Liver (tissue), 7 donors: ENCODE measurements at regions not wholly inside any gene's neighbourhood (a gene's known extent, or its start where the extent isn't known, plus 50 kb on each side); places are given as distances from the start of the nearest gene placed in this dataset.

Experiments
- DNase-seq: peaks from one replicate; pipeline ENCODE4 v3.0.0-alpha.2; 2017; ENCODE audit warnings: low spot score
- H3K27ac ChIP-seq, 2 donors: one replicate each; pipeline ENCODE4 v1.7.0; 2013; ENCODE audit warnings: inconsistent platforms in 2 of 2, low read length in 2 of 2, control low read depth in 1 of 2, low read depth in 1 of 2, mild to moderate bottlenecking in 1 of 2
- H3K27me3 ChIP-seq, 4 donors: one replicate each; pipeline versions ENCODE4 v1.6.1 to v1.7.0; 2013; ENCODE audit warnings: low read length in 3 of 4, inconsistent platforms in 1 of 4, mild to moderate bottlenecking in 1 of 4, moderate library complexity in 1 of 4; ENCODE audit not compliant: control insufficient read depth in 4 of 4, insufficient read depth in 4 of 4
- H3K36me3 ChIP-seq, 4 donors: one replicate each; pipeline versions ENCODE4 v1.6.1 to v1.7.0; 2013; ENCODE audit warnings: low read length in 3 of 4, mild to moderate bottlenecking in 3 of 4, low read depth in 1 of 4, moderate library complexity in 1 of 4; ENCODE audit not compliant: control insufficient read depth in 4 of 4, insufficient read depth in 3 of 4
- H3K4me1 ChIP-seq, 4 donors: one replicate each; pipeline versions ENCODE4 v1.6.1 to v1.7.0; 2013; ENCODE audit warnings: low read length in 3 of 4, mild to moderate bottlenecking in 3 of 4, moderate library complexity in 1 of 4; ENCODE audit not compliant: control insufficient read depth in 4 of 4, insufficient read depth in 4 of 4
- H3K4me3 ChIP-seq, 3 donors: one replicate each; pipeline versions ENCODE4 v1.6.1 to v1.7.0; 2013; ENCODE audit warnings: low read length in 3 of 3, control low read depth in 1 of 3, low read depth in 1 of 3, mild to moderate bottlenecking in 1 of 3
- H3K9ac ChIP-seq, 2 donors: one replicate each; pipeline ENCODE4 v1.7.0; 2013; ENCODE audit warnings: low read length in 2 of 2, mild to moderate bottlenecking in 2 of 2, moderate library complexity in 2 of 2, control low read depth in 1 of 2, low read depth in 1 of 2
- H3K9me3 ChIP-seq, 4 donors: one replicate each; pipeline versions ENCODE4 v1.6.1 to v1.7.0; 2013; ENCODE audit warnings: low read length in 3 of 4; ENCODE audit not compliant: control insufficient read depth in 4 of 4
- EGR1 ChIP-seq, 2 donors: IDR thresholded peaks; 2 replicates each; pipeline ENCODE4 v1.6.1; 2016 to 2018; ENCODE audit warnings: antibody characterized with exemption in 2 of 2, low read depth in 2 of 2
- FOXA1 ChIP-seq: IDR thresholded peaks from 2 replicates; pipeline ENCODE4 v1.6.1; 2016; ENCODE audit warnings: antibody characterized with exemption
- FOXA2 ChIP-seq: IDR thresholded peaks from 2 replicates; pipeline ENCODE4 v1.6.1; 2016; ENCODE audit warnings: antibody characterized with exemption
- GABPA ChIP-seq, 2 donors: IDR thresholded peaks in 1 of 2; conservative IDR thresholded peaks in 1 of 2; 2 replicates each; pipeline ENCODE4 v1.6.1; 2016; ENCODE audit warnings: antibody characterized with exemption in 2 of 2, mild to moderate bottlenecking in 1 of 2, moderate library complexity in 1 of 2
- HNF4A ChIP-seq, 2 donors: conservative IDR thresholded peaks; 2 replicates each; pipeline ENCODE4 v1.6.1; 2016; ENCODE audit warnings: antibody characterized with exemption in 2 of 2, mild to moderate bottlenecking in 2 of 2
- HNF4G ChIP-seq: IDR thresholded peaks from 2 replicates; pipeline ENCODE4 v1.6.1; 2016; ENCODE audit warnings: antibody characterized with exemption
- JUND ChIP-seq, 2 donors: IDR thresholded peaks; 2 replicates each; pipeline ENCODE4 v1.6.1; 2016; ENCODE audit warnings: antibody characterized with exemption in 2 of 2
- NR2F2 ChIP-seq: IDR thresholded peaks from 2 replicates; pipeline ENCODE4 v1.6.1; 2016; ENCODE audit warnings: antibody characterized with exemption
- RAD21 ChIP-seq, 2 donors: IDR thresholded peaks; 2 replicates each; pipeline ENCODE4 v1.6.1; 2016; ENCODE audit warnings: antibody characterized with exemption in 2 of 2, mild to moderate bottlenecking in 2 of 2
- RXRA ChIP-seq, 2 donors: IDR thresholded peaks; 2 replicates each; pipeline ENCODE4 v1.6.1; 2017 to 2018; ENCODE audit warnings: antibody characterized with exemption in 2 of 2, mild to moderate bottlenecking in 1 of 2
- SP1 ChIP-seq: IDR thresholded peaks from 2 replicates; pipeline ENCODE4 v1.6.1; 2018; ENCODE audit warnings: antibody characterized with exemption, mild to moderate bottlenecking
- TAF1 ChIP-seq: conservative IDR thresholded peaks from 2 replicates; pipeline ENCODE4 v1.6.1; 2016; ENCODE audit warnings: antibody characterized with exemption, mild to moderate bottlenecking
- YY1 ChIP-seq: IDR thresholded peaks from 2 replicates; pipeline ENCODE4 v1.6.1; 2016; ENCODE audit warnings: antibody characterized with exemption, mild to moderate bottlenecking
- WGBS: extraction: QIAGEN DNeasy Blood & Tissue Kit; methylation state at CpG from one replicate; pipeline ENCODE4 v1.1.7; 2013; 5-methylcytosine and 5-hydroxymethylcytosine counted together
- TF ChIP-seq, protein P1 (sequence below): IDR thresholded peaks from 2 replicates; pipeline ENCODE4 v1.6.1; 2016; ENCODE audit warnings: antibody characterized with exemption
- TF ChIP-seq, protein P2 (sequence below): IDR thresholded peaks from 2 replicates; pipeline ENCODE4 v1.6.1; 2016; ENCODE audit warnings: antibody characterized with exemption
- TF ChIP-seq, protein P3 (sequence below): IDR thresholded peaks from 2 replicates; pipeline ENCODE4 v1.6.1; 2016; ENCODE audit warnings: antibody characterized with exemption, mild to moderate bottlenecking
- TF ChIP-seq, protein P4 (sequence below): IDR thresholded peaks from 2 replicates; pipeline ENCODE4 v1.6.1; 2016; ENCODE audit warnings: antibody characterized with exemption
- donor health status: healthy.
- donor health status: healthy.
- donor health status: healthy.
- donor health status: healthy.

DNA sequence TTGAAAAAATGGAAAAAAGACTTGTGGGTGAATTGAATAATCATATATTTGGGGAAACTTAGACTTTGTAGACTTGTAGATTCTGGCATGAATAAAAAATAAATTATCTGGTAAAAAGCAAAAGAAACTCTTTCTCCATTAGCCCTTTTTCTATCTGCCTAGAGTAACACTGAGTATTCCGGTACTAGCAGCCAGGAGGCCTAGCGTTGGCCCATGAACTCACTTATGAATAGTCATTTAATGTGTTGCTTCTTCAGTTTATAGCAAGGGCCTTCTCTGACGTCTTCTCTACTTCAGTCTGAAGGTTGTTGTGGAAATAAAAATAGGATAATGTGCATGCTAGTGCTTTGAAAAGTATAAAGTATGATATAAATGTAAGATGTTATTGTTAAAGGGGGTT is 851.2 kb upstream of the NR2F2 start:
- no peak overlapping the region for H3K4me3 ChIP-seq
- peaks cover 0 to 3% (median 0%) of the 10 kb centered on the region in 4 donors for H3K9me3 ChIP-seq
- no peak overlapping the region for H3K27ac ChIP-seq
- no peaks in the 10 kb centered on the region for H3K4me1 ChIP-seq
- peaks cover 0 to 3% (median 0%) of the 10 kb centered on the region in 4 donors for H3K27me3 ChIP-seq
- no peak overlapping the region for H3K9ac ChIP-seq
- DNase-seq, result no peak
- H3K36me3 ChIP-seq, result no peaks in the 10 kb centered on the region
- TF ChIP-seq, protein P1, sequence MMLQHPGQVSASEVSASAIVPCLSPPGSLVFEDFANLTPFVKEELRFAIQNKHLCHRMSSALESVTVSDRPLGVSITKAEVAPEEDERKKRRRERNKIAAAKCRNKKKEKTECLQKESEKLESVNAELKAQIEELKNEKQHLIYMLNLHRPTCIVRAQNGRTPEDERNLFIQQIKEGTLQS, result no peak
- TF ChIP-seq JUND (IDR thresholded peaks at IDR 0.05), result no peak
- no peak for TF ChIP-seq HNF4G
- TF ChIP-seq EGR1 (IDR thresholded peaks at IDR 0.05; ENCODE audit: low read depth in 2 of 2), result no peak
- TF ChIP-seq, protein P2, sequence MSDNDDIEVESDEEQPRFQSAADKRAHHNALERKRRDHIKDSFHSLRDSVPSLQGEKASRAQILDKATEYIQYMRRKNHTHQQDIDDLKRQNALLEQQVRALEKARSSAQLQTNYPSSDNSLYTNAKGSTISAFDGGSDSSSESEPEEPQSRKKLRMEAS, result no peak
- no peak for TF ChIP-seq FOXA1
- WGBS, result 79% methylated on average over 3 of the region's 3 CpGs

DNA sequence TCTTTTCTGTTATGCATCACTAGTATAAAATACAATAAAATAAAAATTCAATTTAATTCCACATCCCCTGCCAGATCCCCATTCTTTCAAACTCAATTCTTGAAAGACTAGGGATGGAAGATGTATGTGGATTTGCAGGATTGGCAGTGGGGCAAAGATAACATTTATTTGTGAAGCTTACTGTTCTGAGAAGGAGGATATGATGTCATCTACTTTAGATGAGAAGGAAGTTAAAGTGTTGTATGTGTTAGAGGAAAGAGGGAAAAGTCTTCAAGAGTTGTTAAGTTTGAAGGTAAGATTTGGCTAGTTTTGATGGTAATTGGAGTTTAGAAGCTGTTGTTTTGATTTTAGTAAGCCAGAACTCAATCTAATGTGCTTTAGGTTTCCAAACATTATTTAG is 845.1 kb upstream of the NR2F2 start:
- H3K4me1 ChIP-seq, result no peaks in the 10 kb centered on the region
- no peak for DNase-seq
- no peaks in the 10 kb centered on the region for H3K27me3 ChIP-seq
- no peak overlapping the region for H3K9ac ChIP-seq
- H3K27ac ChIP-seq, result no peak overlapping the region
- no peak overlapping the region for H3K4me3 ChIP-seq
- no peaks in the 10 kb centered on the region for H3K36me3 ChIP-seq
- H3K9me3 ChIP-seq, result peaks cover 0 to 6% (median 3%) of the 10 kb centered on the region in 4 donors
- TF ChIP-seq GABPA (IDR thresholded peaks at IDR 0.05 in 1 of 2, conservative IDR thresholded peaks at IDR 0.05 in 1 of 2), result no peak
- no peak for TF ChIP-seq RAD21 (IDR thresholded peaks at IDR 0.05)
- no peak for TF ChIP-seq HNF4G
- TF ChIP-seq FOXA2, result no peak
- TF ChIP-seq, protein P3, sequence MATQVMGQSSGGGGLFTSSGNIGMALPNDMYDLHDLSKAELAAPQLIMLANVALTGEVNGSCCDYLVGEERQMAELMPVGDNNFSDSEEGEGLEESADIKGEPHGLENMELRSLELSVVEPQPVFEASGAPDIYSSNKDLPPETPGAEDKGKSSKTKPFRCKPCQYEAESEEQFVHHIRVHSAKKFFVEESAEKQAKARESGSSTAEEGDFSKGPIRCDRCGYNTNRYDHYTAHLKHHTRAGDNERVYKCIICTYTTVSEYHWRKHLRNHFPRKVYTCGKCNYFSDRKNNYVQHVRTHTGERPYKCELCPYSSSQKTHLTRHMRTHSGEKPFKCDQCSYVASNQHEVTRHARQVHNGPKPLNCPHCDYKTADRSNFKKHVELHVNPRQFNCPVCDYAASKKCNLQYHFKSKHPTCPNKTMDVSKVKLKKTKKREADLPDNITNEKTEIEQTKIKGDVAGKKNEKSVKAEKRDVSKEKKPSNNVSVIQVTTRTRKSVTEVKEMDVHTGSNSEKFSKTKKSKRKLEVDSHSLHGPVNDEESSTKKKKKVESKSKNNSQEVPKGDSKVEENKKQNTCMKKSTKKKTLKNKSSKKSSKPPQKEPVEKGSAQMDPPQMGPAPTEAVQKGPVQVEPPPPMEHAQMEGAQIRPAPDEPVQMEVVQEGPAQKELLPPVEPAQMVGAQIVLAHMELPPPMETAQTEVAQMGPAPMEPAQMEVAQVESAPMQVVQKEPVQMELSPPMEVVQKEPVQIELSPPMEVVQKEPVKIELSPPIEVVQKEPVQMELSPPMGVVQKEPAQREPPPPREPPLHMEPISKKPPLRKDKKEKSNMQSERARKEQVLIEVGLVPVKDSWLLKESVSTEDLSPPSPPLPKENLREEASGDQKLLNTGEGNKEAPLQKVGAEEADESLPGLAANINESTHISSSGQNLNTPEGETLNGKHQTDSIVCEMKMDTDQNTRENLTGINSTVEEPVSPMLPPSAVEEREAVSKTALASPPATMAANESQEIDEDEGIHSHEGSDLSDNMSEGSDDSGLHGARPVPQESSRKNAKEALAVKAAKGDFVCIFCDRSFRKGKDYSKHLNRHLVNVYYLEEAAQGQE, result no peak
- TF ChIP-seq JUND (IDR thresholded peaks at IDR 0.05), result no peak
- TF ChIP-seq RXRA (IDR thresholded peaks at IDR 0.05), result no peak
- no peak for TF ChIP-seq HNF4A (conservative IDR thresholded peaks at IDR 0.05)
- TF ChIP-seq, protein P2, result no peak
- no peak for TF ChIP-seq EGR1 (IDR thresholded peaks at IDR 0.05; ENCODE audit: low read depth in 2 of 2)
- no peak for TF ChIP-seq TAF1
- TF ChIP-seq, protein P1, result no peak
- TF ChIP-seq FOXA1, result no peak
- TF ChIP-seq NR2F2, result no peak
- no peak for TF ChIP-seq YY1

DNA sequence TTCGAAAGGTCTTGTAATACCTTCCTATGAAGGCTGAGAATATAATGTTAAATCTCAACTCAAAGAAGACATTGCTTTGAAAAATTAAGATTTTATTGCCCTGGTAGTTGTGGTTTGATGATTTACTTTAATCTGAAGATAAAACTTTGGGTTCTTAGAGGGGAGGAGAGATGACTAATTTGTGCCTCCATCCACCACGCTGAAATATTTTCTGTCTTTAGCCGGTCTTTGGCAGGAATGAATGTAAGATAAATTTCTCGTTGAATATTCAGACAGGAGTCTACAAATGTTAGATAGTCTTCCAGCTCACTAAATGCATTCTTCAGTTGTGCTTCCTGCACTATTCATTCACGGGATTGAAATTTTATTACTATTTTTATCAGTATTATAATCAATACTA is 844.3 kb upstream of the NR2F2 start:
- Histone ChIP-seq H3K9me3 (peaks cover 0 to 6% (median 3%) of the 10 kb centered on the region in 4 donors), H3K36me3 (no peaks in the 10 kb centered on the region), H3K27ac (no peak overlapping the region), H3K9ac (no peak overlapping the region), H3K4me1 (no peaks in the 10 kb centered on the region), H3K27me3 (no peaks in the 10 kb centered on the region), H3K4me3 (no peak overlapping the region)
- WGBS, result 84% methylated on average over 5 of the region's 5 CpGs
- no peak for DNase-seq
- TF ChIP-seq RAD21 (IDR thresholded peaks at IDR 0.05), result no peak
- TF ChIP-seq, protein P4, sequence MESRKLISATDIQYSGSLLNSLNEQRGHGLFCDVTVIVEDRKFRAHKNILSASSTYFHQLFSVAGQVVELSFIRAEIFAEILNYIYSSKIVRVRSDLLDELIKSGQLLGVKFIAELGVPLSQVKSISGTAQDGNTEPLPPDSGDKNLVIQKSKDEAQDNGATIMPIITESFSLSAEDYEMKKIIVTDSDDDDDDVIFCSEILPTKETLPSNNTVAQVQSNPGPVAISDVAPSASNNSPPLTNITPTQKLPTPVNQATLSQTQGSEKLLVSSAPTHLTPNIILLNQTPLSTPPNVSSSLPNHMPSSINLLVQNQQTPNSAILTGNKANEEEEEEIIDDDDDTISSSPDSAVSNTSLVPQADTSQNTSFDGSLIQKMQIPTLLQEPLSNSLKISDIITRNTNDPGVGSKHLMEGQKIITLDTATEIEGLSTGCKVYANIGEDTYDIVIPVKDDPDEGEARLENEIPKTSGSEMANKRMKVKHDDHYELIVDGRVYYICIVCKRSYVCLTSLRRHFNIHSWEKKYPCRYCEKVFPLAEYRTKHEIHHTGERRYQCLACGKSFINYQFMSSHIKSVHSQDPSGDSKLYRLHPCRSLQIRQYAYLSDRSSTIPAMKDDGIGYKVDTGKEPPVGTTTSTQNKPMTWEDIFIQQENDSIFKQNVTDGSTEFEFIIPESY, result no peak
- TF ChIP-seq SP1, result no peak
- no peak for TF ChIP-seq NR2F2
- TF ChIP-seq, protein P3, result no peak
- no peak for TF ChIP-seq YY1
- no peak for TF ChIP-seq JUND (IDR thresholded peaks at IDR 0.05)
- TF ChIP-seq TAF1, result no peak
- no peak for TF ChIP-seq HNF4G
- TF ChIP-seq GABPA (IDR thresholded peaks at IDR 0.05 in 1 of 2, conservative IDR thresholded peaks at IDR 0.05 in 1 of 2), result no peak
